ENCODE measurements at regions not wholly inside any gene's neighbourhood (a gene's known extent, or its start where the extent isn't known, plus 50 kb on each side); places are given as distances from the start of the nearest gene placed in this dataset.

- TF ChIP-seq TBP (IDR thresholded peaks at IDR 0.05; ENCODE audit: low read depth, low read length) = no peak
These were observed 399.6 kb upstream of the TUSC1 start (continued) for GRCh38 chr9:26077860-26078259.

GRCh38 chr9:26067608-26068007 lies 389.4 kb upstream of the TUSC1 start:
- no peak overlapping the region for H2BK5ac ChIP-seq (ENCODE audit: low read depth, low read length)
- no peak overlapping the region for H4K5ac ChIP-seq (ENCODE audit: insufficient read length, low read depth, low read length)
- no peaks in the 10 kb centered on the region for H3K79me2 ChIP-seq (ENCODE audit: control insufficient read depth in 1 of 2, insufficient read depth in 2 of 2, low read length in 2 of 2)
- no peak overlapping the region for H3K4ac ChIP-seq (replicated peaks; ENCODE audit: insufficient read length, low read depth, low read length)
- TF ChIP-seq GABPA (IDR thresholded peaks at IDR 0.05; ENCODE audit: borderline replicate concordance, insufficient read depth, low read length) (no peak), TAF1 (IDR thresholded peaks at IDR 0.05; ENCODE audit: low read depth, low read length) (no peak), CHD2 (IDR thresholded peaks at IDR 0.05; ENCODE audit: low read length) (no peak), CHD1 (IDR thresholded peaks at IDR 0.05; ENCODE audit: low read depth, low read length) (no peak), USF2 (IDR thresholded peaks at IDR 0.05; ENCODE audit: low read length) (no peak), RFX5 (IDR thresholded peaks at IDR 0.05; ENCODE audit: borderline replicate concordance, low read depth, low read length) (no peak), ATF3 (IDR thresholded peaks at IDR 0.05; ENCODE audit: insufficient read depth, low read depth, low read length) (no peak), JUND (IDR thresholded peaks at IDR 0.05; ENCODE audit: low read length) (no peak)
- no peak overlapping the region for H2BK120ac ChIP-seq (replicated peaks; ENCODE audit: low read depth, low read length)
- no peak overlapping the region for H4K91ac ChIP-seq (replicated peaks; ENCODE audit: insufficient read length, low read length)
- H3K36me3 ChIP-seq (ENCODE audit: control insufficient read depth in 2 of 4, insufficient read depth in 4 of 4, low read length in 3 of 4) = no peaks in the 10 kb centered on the region
- H3K4me1 ChIP-seq (replicated peaks in 1 of 4; ENCODE audit: control insufficient read depth in 3 of 4, insufficient read depth in 4 of 4, low read length in 3 of 4) = no peaks in the 10 kb centered on the region; a peak in 1 of 7 replicates
- H3K4me3 ChIP-seq (ENCODE audit: extremely low read depth in 1 of 4, insufficient read depth in 2 of 4, low read depth in 3 of 4, low read length in 4 of 4) = no peak overlapping the region
- H3K9ac ChIP-seq (replicated peaks in 1 of 4; ENCODE audit: extremely low read depth in 1 of 4, low read depth in 3 of 4, low read length in 3 of 4) = no peak overlapping the region
- no peak overlapping the region for H2BK15ac ChIP-seq (ENCODE audit: low read length)
- no peak overlapping the region for H4K8ac ChIP-seq (ENCODE audit: extremely low read depth, insufficient read depth, low read length)
- H3K56ac ChIP-seq (replicated peaks; ENCODE audit: insufficient read length, low read depth, low read length) = no peak overlapping the region
- H2BK20ac ChIP-seq (ENCODE audit: low read length) = no peak overlapping the region
- H2AK5ac ChIP-seq (ENCODE audit: low read depth, low read length) = no peak overlapping the region
- no peaks in the 10 kb centered on the region for H3K23me2 ChIP-seq (ENCODE audit: low read depth, low read length)
- no peaks in the 10 kb centered on the region for H3K9me3 ChIP-seq (ENCODE audit: insufficient read depth in 2 of 2, low read depth in 1 of 2, low read length in 1 of 2)
- DNase-seq (ENCODE audit: low read depth in 1 of 2, low spot score in 2 of 2) (no peak), FAIRE-seq (no peak)
- no peak overlapping the region for H2BK12ac ChIP-seq (ENCODE audit: low read depth, low read length)
- H3K23ac ChIP-seq (ENCODE audit: insufficient read length) = no peak overlapping the region
- H3K79me1 ChIP-seq (ENCODE audit: low read depth, low read length) = no peaks in the 10 kb centered on the region
- POLR2A ChIA-PET (ENCODE audit: partially characterized antibody) = no interaction called here
- no peaks in the 10 kb centered on the region for H4K20me1 ChIP-seq (replicated peaks in 1 of 2; ENCODE audit: control insufficient read depth in 1 of 2, insufficient read depth in 2 of 2, low read length in 2 of 2)
- H3K18ac ChIP-seq (ENCODE audit: extremely low read depth, low read length) = no peak overlapping the region
- H3K27ac ChIP-seq (ENCODE audit: low read depth, low read length) = no peak overlapping the region
- H3K4me2 ChIP-seq (ENCODE audit: insufficient read depth in 1 of 2, low read depth in 2 of 2, low read length in 2 of 2) = no peak overlapping the region
- H3K14ac ChIP-seq (ENCODE audit: insufficient read length) = no peak overlapping the region
- CTCF ChIA-PET (ENCODE audit: partially characterized antibody) = interaction anchor here (1.0 kb wide), 1 partner anchor 15 kb away, joined by 3 read pairs; no protein-coding TSS in a partner anchor
- no peak overlapping the region for H2AFZ ChIP-seq (ENCODE audit: low read length)
- WGBS, 2 experiments (ENCODE audit: extremely low coverage in 1 of 2, insufficient coverage in 1 of 2, insufficient read length in 1 of 2, insufficient replicate concordance in 2 of 2, low coverage in 1 of 2, low lambda C conversion rate in 2 of 2, missing lambda C conversion rate in 1 of 2) = 88% methylated on average over 1 of the region's 1 CpG; no CpG with 5 or more reads in 1 of the 2 experiments
- no peaks in the 10 kb centered on the region for H3K27me3 ChIP-seq (replicated peaks in 1 of 4; ENCODE audit: control insufficient read depth in 3 of 4, extremely low read depth in 1 of 4, insufficient read depth in 3 of 4, low read length in 3 of 4)
